OCI-M1 (cell line): ENCODE measurements at regions not wholly inside any gene's neighbourhood (a gene's known extent, or its start where the extent isn't known, plus 50 kb on each side); places are given as distances from the start of the nearest gene placed in this dataset.
A peak's percentile ranks its signal among the peaks of the same experiment; 100 is the strongest.
"Not testable (repeated sequence)": the region's sequence is repeated elsewhere in the genome, so short reads cannot be mapped to it uniquely, and the experiment has no call there.

Experiments
- DNase-seq: peaks from one replicate; lab custom pipeline; 2025; lab: John Stamatoyannopoulos, UW

GRCh38 chr17:33838281-33838680 lies 416.8 kb upstream of the CCL2 start:
- DNase-seq, result no peak

DNA sequence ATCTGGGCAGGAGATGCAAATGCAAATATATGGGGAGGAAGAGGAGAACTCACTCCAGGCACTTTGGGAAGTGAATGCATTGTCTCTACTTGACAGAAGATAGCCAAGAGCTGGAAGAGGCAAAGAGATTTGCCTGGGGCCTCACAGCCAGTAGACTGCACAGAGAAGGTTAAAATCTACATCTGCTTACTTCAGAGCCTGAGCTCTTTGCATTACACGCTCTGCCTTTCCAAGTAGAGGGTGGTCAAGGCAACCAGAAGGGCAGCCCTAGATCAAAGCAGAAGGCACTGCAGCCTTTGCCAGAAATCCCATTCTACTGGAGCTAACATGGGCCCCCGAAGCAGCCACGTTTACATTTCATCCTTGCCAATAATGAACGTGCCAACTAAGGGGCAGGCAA lies 407.2 kb upstream of the CCL2 start:
- no peak for DNase-seq

- no peak for DNase-seq
These were observed 406.7 kb upstream of the CCL2 start for GRCh38 chr17:33848433-33848832.

DNA sequence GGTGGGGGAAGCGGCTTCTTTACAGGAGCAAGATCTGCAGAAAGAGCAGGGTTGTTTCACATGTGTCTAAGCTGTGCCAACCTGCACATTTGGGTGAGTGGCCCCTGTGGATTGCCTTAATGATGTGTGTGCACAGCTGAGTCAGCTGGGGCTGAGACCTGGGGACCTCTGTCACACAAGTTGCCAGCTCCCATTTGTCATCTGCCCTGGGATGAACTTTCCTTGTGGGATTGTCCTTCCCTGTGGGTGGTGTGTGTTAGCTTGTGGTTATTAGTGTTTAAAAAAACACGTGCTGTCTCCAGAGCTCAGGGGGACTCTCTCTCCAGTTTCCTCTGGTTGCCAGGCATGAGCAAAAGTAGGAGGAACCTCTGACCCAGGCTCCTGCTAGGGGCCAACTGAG lies 400.5 kb upstream of the CCL2 start:
- DNase-seq, result no peak

DNA sequence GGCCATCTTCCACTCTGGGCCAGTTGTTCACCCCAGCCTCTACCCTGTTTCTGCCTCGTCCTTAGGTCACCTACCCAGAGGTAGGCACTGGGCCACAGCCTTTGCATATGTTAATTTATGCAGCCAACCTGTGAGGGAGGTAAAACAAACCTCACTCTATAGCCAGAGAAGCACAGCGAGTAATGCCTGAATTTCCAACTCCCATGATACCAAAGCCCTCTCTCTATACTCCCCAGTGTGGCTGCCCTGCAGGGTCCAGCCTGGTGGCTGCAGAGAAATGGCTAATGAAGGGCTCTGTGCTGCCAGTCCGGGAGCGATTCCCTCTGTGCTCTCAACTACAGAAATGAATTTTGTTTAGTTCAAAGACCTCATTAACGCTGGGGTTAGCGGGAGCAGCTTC lies 397.0 kb upstream of the CCL2 start:
- DNase-seq, result no peak

- DNase-seq, result peak; percentile 30
These were observed 396.4 kb upstream of the CCL2 start for GRCh38 chr17:33858682-33859081.

DNA sequence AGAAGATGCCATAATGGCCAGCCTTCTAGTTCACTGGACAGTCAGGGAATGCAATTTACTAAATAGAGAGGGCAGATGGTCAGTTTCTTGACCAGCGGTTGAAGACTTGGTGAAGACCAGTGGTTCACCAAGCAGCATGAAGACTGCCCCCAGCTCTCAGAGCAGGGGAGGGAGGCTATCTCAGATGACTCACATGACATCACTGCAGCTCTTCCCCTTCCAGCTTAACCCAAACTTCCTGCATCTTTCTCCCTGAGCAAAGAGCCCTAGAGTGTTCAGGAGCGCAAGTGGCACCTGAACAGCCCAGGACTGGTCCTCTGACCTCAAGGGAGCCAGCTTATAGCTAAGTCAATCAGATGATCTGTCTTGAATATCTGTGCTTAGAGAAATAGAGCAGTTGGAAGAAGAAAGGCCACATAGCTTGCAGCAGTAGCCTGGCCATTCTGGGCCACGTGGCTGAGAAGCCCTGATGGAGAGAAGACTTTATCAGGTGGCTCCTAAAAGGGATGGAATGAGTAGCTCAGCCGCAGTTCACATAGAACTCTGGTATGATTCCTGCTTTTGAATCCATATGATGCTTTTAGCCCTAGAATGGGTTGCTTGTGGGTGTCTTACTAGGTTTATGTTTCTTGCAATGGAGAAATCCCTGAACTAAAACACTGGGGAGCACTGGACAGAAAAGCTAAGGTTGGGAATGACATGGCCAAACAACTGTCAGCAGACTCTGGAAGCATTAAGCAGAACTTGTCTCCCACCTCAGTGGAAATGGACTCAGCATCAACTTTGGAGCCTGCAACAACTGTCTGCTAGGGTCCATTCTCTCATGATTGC lies 392.1 kb upstream of the CCL2 start:
- no peak for DNase-seq

DNA sequence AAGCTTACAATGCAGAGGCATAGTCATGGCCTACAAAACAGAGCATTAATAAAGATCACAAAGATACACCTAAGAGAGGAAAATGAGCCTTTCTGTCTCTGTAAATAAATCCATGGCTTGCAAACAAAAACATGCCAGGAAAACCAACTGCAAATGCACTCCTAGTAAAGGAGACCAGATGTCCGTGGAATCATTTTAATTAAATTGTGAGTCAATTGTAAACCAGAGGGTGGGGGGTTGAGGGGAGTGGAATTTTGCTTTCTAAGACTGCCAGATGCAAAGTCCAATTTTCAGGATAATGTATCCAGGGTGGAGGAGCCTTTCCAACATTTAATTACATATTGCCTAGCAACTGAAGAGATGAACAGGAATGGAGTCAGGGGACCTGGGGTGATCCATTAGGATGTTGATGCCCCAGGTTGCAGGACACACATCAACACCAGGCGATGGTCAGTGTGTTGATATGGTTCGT lies 390.3 kb upstream of the CCL2 start:
- no peak for DNase-seq

DNA sequence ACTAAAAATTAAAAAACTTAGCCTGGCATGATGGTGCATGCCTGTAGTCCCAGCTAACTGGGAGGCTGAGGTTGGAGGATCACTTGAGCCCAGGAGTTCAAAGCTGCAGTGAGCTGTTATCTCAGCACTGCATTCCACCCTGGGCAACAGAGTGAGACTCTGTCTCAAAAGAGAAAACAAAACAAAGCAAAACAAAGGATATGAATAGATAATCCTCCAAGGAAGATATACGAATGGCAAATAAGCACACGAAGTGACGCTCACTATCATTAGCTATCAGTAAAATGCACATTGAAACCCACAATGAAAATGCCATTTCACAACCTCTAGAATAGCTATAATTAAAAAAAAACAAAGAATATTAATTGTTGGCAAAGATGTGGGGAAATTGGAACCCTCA lies 386.2 kb upstream of the CCL2 start:
- peak; percentile 47 for DNase-seq

GRCh38 chr17:33870936-33871335 lies 384.1 kb upstream of the CCL2 start:
- DNase-seq, result no peak

DNA sequence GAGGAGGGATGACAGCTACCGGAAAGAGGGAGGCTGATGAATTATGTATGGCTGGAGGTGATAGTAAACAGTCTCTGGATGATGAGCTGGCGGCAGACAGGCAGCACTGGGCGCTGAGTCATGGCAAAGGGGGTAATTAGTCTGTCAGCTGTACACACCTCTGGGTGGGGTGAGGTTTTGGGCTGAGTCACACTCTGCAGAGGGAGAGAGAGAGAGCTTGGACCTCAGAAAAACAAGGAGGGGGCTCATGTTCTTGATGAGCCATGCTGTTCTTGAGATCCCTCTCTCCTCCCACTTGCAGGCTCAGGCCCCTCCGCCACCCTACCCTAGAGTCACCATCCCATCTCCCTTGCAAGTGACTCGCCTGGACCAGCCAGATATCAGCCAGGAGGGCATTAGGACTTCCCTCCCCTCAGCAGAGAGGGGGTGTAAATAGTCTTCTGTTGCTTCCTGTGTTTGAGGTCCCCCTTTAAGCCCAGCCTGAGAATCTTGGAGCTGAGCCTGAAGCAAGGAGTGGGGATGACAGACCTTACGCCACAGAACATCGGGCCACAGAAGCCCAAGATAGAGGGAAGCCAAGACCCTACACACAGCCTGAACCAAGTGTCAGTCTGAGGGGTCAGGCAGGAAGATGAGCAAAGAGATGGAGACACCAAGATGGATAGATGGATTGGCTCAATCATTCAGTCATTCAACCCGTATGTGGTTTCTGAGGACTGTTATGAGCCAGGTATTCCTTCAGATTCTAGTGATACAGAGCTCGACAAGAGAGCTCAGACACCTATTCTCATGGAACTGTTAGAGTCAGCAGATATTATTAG lies 383.2 kb upstream of the CCL2 start:
- DNase-seq, result peak; percentile 81

DNA sequence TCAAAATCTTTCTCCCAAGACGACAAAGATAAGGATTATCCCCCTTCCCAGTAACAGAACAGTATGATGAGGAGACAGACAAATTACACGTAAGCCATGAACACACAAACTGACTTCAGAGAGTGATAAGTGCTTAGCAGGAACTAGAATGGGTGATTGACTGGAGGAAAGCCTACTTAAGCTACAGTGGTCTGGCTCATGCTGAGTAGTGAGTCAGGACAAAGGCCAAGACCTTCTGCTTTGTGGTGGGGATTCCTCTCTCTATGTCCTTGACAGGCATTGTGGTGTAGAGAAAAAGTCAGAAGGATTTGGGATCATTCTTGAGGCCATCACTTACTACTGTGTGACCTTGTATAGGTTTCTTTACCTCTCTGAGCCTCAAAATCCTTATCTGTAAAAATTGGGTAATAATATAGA lies 381.9 kb upstream of the CCL2 start:
- DNase-seq, result peak; percentile 34

GRCh38 chr17:33874617-33875060 lies 380.4 kb upstream of the CCL2 start:
- DNase-seq, result peak; percentile 93

GRCh38 chr17:33875973-33876372 lies 379.1 kb upstream of the CCL2 start:
- no peak for DNase-seq

GRCh38 chr17:33882273-33882672 lies 372.8 kb upstream of the CCL2 start:
- DNase-seq, result not testable (repeated sequence)

GRCh38 chr17:33882677-33883076 lies 372.4 kb upstream of the CCL2 start:
- DNase-seq, result not testable (repeated sequence)

- peak; percentile 79 for DNase-seq
These were observed 366.6 kb upstream of the CCL2 start for GRCh38 chr17:33888455-33888854.

DNA sequence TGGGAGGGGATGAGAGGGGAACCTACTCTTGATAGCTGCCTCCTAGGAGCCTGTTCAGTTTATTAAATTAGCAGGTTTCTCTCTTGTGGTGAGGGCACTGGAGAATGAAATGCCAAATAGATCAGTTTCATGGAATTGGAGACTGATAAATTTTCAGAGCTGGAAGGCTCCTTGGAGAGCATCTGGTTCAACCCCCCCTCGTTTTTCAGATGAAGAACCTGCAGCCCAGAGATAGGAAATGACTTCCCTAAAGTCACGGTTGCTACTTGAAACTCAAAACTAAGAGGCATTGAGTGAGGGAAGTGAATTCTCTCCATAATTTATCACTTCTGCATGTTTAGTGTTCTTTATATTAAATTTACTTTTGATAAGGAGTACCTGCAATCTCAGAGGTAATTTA lies 366.0 kb upstream of the CCL2 start:
- DNase-seq, result peak; percentile 88

- DNase-seq, result no peak
These were observed 365.3 kb upstream of the CCL2 start for GRCh38 chr17:33889766-33890165.

- no peak for DNase-seq
These were observed 362.1 kb upstream of the CCL2 start for GRCh38 chr17:33892717-33893591.

DNA sequence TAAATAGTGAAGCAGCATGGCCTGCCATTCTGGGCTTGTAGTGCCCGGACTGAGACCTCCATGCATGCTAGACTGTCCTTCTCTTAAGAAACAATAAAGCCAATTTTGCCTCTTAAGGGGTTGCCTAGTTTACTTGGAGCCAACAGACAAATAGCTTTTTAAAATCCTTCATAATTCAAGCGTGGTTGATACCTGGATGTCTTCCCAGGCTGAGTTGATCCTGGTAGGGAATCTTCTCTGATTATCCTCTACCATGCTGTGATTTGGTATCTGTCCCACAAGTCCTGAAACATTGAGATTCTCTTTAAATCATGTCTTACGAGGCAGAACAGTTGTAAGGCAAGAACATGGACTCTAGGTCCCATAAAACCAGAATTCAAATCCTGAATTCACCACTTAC lies 359.6 kb upstream of the CCL2 start:
- no peak for DNase-seq

GRCh38 chr17:33896263-33896662 lies 358.8 kb upstream of the CCL2 start:
- no peak for DNase-seq
